WERI-Rb-1 (cell line): ENCODE measurements at regions not wholly inside any gene's neighbourhood (a gene's known extent, or its start where the extent isn't known, plus 50 kb on each side); places are given as distances from the start of the nearest gene placed in this dataset.

Source experiments
- DNase-seq: peaks from one replicate; pipeline ENCODE4 v3.0.0-alpha.2; 2020
- H3K27ac ChIP-seq: fragments of 250-450 bp; sonication (Bioruptor Pico); 2 replicates; pipeline ENCODE4 v1.5.1; 2020; ENCODE audit warnings: mild to moderate bottlenecking, moderate library complexity
- H3K27me3 ChIP-seq: fragments of 250-450 bp; sonication (Bioruptor Pico); 2 replicates; pipeline ENCODE4 v1.5.1; 2021; ENCODE audit warnings: mild to moderate bottlenecking, low read depth, moderate library complexity; ENCODE audit not compliant: insufficient read depth, severe bottlenecking
- H3K36me3 ChIP-seq: fragments of 250-450 bp; sonication (Bioruptor Pico); 2 replicates; pipeline ENCODE4 v1.5.1; 2020; ENCODE audit warnings: mild to moderate bottlenecking, moderate library complexity
- H3K4me3 ChIP-seq: 2 replicates; pipeline ENCODE4 v1.5.1; 2011; ENCODE audit warnings: low read depth, mild to moderate bottlenecking, control low read depth, low read length
- H3K9me3 ChIP-seq: fragments of 250-450 bp; sonication (Bioruptor Pico); 2 replicates; pipeline ENCODE4 v1.5.1; 2021; ENCODE audit warnings: mild to moderate bottlenecking, moderate library complexity; ENCODE audit not compliant: severe bottlenecking
- TF ChIP-seq, protein P1 (sequence below): IDR thresholded peaks from 2 replicates; pipeline ENCODE4 v1.5.1; 2011; ENCODE audit warnings: low read depth, mild to moderate bottlenecking, control low read depth, inconsistent platforms, low read length

GRCh38 chr2:22628221-22628620 lies 756.8 kb upstream of the KLHL29 start:
- H3K27ac ChIP-seq = no peak overlapping the region
- H3K27me3 ChIP-seq = no peaks in the 10 kb centered on the region
- TF ChIP-seq, protein P1, sequence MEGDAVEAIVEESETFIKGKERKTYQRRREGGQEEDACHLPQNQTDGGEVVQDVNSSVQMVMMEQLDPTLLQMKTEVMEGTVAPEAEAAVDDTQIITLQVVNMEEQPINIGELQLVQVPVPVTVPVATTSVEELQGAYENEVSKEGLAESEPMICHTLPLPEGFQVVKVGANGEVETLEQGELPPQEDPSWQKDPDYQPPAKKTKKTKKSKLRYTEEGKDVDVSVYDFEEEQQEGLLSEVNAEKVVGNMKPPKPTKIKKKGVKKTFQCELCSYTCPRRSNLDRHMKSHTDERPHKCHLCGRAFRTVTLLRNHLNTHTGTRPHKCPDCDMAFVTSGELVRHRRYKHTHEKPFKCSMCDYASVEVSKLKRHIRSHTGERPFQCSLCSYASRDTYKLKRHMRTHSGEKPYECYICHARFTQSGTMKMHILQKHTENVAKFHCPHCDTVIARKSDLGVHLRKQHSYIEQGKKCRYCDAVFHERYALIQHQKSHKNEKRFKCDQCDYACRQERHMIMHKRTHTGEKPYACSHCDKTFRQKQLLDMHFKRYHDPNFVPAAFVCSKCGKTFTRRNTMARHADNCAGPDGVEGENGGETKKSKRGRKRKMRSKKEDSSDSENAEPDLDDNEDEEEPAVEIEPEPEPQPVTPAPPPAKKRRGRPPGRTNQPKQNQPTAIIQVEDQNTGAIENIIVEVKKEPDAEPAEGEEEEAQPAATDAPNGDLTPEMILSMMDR = no peak
- no peak overlapping the region for H3K4me3 ChIP-seq
- no peak for DNase-seq
- no peaks in the 10 kb centered on the region for H3K9me3 ChIP-seq
- no peaks in the 10 kb centered on the region for H3K36me3 ChIP-seq

DNA sequence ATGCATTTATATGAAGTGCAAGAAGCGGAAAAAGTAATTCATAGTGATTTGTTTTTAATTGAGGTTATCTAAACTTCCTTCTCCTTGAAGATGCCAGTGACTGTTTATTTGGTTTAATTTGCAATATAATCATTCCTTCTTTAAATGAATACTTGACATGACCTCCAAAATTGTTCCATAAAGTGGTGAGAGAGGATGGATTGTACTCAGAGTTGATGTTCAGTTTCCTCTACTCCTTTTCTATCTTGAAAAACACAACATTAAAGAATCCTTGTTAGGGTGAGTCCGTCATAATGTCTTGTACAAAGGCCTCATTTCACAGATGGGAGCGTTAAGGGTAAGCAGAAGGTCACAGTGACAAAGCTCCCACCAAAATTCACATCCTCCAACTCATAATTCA lies 756.1 kb upstream of the KLHL29 start:
- Histone ChIP-seq H3K36me3 (no peaks in the 10 kb centered on the region), H3K4me3 (no peak overlapping the region), H3K27me3 (no peaks in the 10 kb centered on the region), H3K27ac (no peak overlapping the region), H3K9me3 (no peaks in the 10 kb centered on the region)
- no peak for DNase-seq
- TF ChIP-seq, protein P1 = no peak

- DNase-seq = no peak
- Histone ChIP-seq H3K9me3 (no peaks in the 10 kb centered on the region), H3K27me3 (no peaks in the 10 kb centered on the region), H3K36me3 (no peaks in the 10 kb centered on the region), H3K27ac (no peak overlapping the region), H3K4me3 (no peak overlapping the region)
- TF ChIP-seq, protein P1 = no peak
Measured at GRCh38 chr2:22634167-22634566, 750.8 kb upstream of the KLHL29 start.

GRCh38 chr2:22656426-22656825 lies 728.6 kb upstream of the KLHL29 start:
- H3K9me3 ChIP-seq = no peaks in the 10 kb centered on the region
- no peaks in the 10 kb centered on the region for H3K36me3 ChIP-seq
- DNase-seq = no peak
- H3K4me3 ChIP-seq = no peak overlapping the region
- H3K27ac ChIP-seq = no peak overlapping the region
- H3K27me3 ChIP-seq = no peaks in the 10 kb centered on the region
- TF ChIP-seq, protein P1 = no peak

- H3K36me3 ChIP-seq = no peaks in the 10 kb centered on the region
- TF ChIP-seq, protein P1 = no peak
Measured at GRCh38 chr2:22673529-22673928, 711.5 kb upstream of the KLHL29 start.

DNA sequence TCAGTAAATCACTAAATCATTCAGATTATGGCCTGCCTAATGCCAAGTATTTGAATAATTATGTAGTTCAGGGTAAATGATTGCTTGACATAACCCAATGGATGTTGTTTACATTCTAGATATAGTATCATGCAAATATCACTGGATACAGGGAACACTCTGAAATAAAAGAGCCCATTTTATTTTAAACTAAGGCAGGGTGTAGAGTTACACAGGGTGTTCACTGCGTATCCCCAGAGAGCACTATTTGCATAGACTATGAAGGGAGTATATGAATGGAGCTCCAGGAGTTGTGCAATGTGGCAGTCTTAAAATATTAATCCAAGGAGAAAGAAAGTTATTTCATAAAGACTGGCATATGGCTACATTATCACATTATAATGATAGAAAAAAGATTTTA lies 701.1 kb upstream of the KLHL29 start:
- no peak for DNase-seq
- H3K9me3 ChIP-seq = no peaks in the 10 kb centered on the region
- no peak overlapping the region for H3K27ac ChIP-seq
- TF ChIP-seq, protein P1 = no peak
- H3K27me3 ChIP-seq = no peaks in the 10 kb centered on the region
- no peak overlapping the region for H3K4me3 ChIP-seq
- H3K36me3 ChIP-seq = no peaks in the 10 kb centered on the region

More at GRCh38 chr2:22673529-22673928, 711.5 kb upstream of the KLHL29 start:
- DNase-seq = no peak
- no peaks in the 10 kb centered on the region for H3K9me3 ChIP-seq
- H3K4me3 ChIP-seq = no peak overlapping the region
- H3K27me3 ChIP-seq = no peaks in the 10 kb centered on the region
- H3K27ac ChIP-seq = no peak overlapping the region
